ENCODE measurements at regions not wholly inside any gene's neighbourhood (a gene's known extent, or its start where the extent isn't known, plus 50 kb on each side); places are given as distances from the start of the nearest gene placed in this dataset.

- Histone ChIP-seq H3K27me3 (no peaks in the 10 kb centered on the region), H3K4me1 (no peaks in the 10 kb centered on the region), H3K9me3 (no peaks in the 10 kb centered on the region), H3K36me3 (no peaks in the 10 kb centered on the region), H3K27ac (no peak overlapping the region), H3K4me3 (no peak overlapping the region)
- no peak for TF ChIP-seq CTCF (IDR thresholded peaks at IDR 0.05)
- intact Hi-C loops (cut with DNase I), result no loop called here
- DNase-seq (ENCODE audit: low spot score in 2 of 2), result no peak
These were observed 378.1 kb upstream of the JARID2 start for GRCh38 chr6:14867802-14868201.

- no peak for TF ChIP-seq CTCF (IDR thresholded peaks at IDR 0.05)
- no peak overlapping the region for H3K4me3 ChIP-seq
- intact Hi-C loops (cut with DNase I), result no loop called here
These were observed 374.6 kb upstream of the JARID2 start for GRCh38 chr6:14871221-14871620.

GRCh38 chr6:14873101-14873500 is 372.8 kb upstream of the JARID2 start:
- no peak for TF ChIP-seq CTCF (IDR thresholded peaks at IDR 0.05)
- H3K4me3 ChIP-seq, result no peak overlapping the region
- H3K36me3 ChIP-seq, result no peaks in the 10 kb centered on the region
- H3K4me1 ChIP-seq, result no peaks in the 10 kb centered on the region
- no peaks in the 10 kb centered on the region for H3K27me3 ChIP-seq
- no peak for DNase-seq (ENCODE audit: low spot score in 2 of 2)
- H3K9me3 ChIP-seq, result no peaks in the 10 kb centered on the region
- H3K27ac ChIP-seq, result no peak overlapping the region
- intact Hi-C loops (cut with DNase I), result no loop called here

More at GRCh38 chr6:14871221-14871620, 374.6 kb upstream of the JARID2 start:
- Histone ChIP-seq H3K27me3 (no peaks in the 10 kb centered on the region), H3K9me3 (no peaks in the 10 kb centered on the region), H3K27ac (no peak overlapping the region), H3K4me1 (no peaks in the 10 kb centered on the region), H3K36me3 (no peaks in the 10 kb centered on the region)
- DNase-seq (ENCODE audit: low spot score in 2 of 2), result no peak

GRCh38 chr6:14873781-14874441 is 372.0 kb upstream of the JARID2 start:
- TF ChIP-seq CTCF (IDR thresholded peaks at IDR 0.05), result no peak
- Histone ChIP-seq H3K27ac (no peak overlapping the region), H3K4me3 (no peak overlapping the region), H3K27me3 (no peaks in the 10 kb centered on the region), H3K9me3 (no peaks in the 10 kb centered on the region), H3K4me1 (no peaks in the 10 kb centered on the region), H3K36me3 (no peaks in the 10 kb centered on the region)
- no peak for DNase-seq (ENCODE audit: low spot score in 2 of 2)
- intact Hi-C loops (cut with DNase I), result no loop called here

- intact Hi-C loops (cut with DNase I), result no loop called here
- Histone ChIP-seq H3K36me3 (no peaks in the 10 kb centered on the region), H3K27ac (no peak overlapping the region), H3K4me3 (no peak overlapping the region), H3K4me1 (no peaks in the 10 kb centered on the region), H3K9me3 (no peaks in the 10 kb centered on the region), H3K27me3 (no peaks in the 10 kb centered on the region)
- no peak for DNase-seq (ENCODE audit: low spot score in 2 of 2)
- TF ChIP-seq CTCF (IDR thresholded peaks at IDR 0.05), result no peak
These were observed 370.8 kb upstream of the JARID2 start for GRCh38 chr6:14874975-14875480.
